GM23338 (cell line): ENCODE measurements at regions not wholly inside any gene's neighbourhood (a gene's known extent, or its start where the extent isn't known, plus 50 kb on each side); places are given as distances from the start of the nearest gene placed in this dataset.
A peak's percentile ranks its signal among the peaks of the same experiment; 100 is the strongest.

Experiments used
- ATAC-seq: fragments of 200-7000 bp; cut with Tn5 transposase; 3 replicates; pipeline ENCODE4 v1.9.1; 2020
- DNase-seq: peaks from one replicate; pipeline ENCODE4 v3.0.0-alpha.2; 2015; ENCODE audit warnings: low spot score
- H2AFZ ChIP-seq: fragments of 200-600 bp; sonication (generic); 2 replicates; pipeline ENCODE4 v1.8.0; 2016; ENCODE audit warnings: antibody characterized with exemption, mild to moderate bottlenecking, moderate library complexity
- H3F3A ChIP-seq: fragments of 200-600 bp; sonication (generic); replicated peaks from 2 replicates; pipeline ENCODE4 v1.8.0; 2017; ENCODE audit warnings: antibody characterized with exemption, mixed run types, low read depth
- H3K27ac ChIP-seq: fragments of 200-600 bp; sonication (generic); 2 replicates; pipeline ENCODE4 v1.6.1; 2016; ENCODE audit warnings: low read depth
- H3K27me3 ChIP-seq: fragments of 200-600 bp; sonication (generic); 2 replicates; pipeline ENCODE4 v1.8.0; 2016; ENCODE audit warnings: mild to moderate bottlenecking, mixed run types, moderate library complexity; ENCODE audit not compliant: insufficient read depth
- H3K36me3 ChIP-seq: fragments of 200-600 bp; sonication (generic); 2 replicates; pipeline ENCODE4 v1.8.0; 2016; ENCODE audit warnings: mild to moderate bottlenecking; ENCODE audit not compliant: insufficient read depth
- H3K4me1 ChIP-seq: fragments of 200-600 bp; sonication (generic); 2 replicates; pipeline ENCODE4 v1.8.0; 2016; ENCODE audit warnings: mild to moderate bottlenecking, moderate library complexity; ENCODE audit not compliant: insufficient read depth
- H3K4me2 ChIP-seq: fragments of 200-600 bp; sonication (generic); 2 replicates; pipeline ENCODE4 v1.7.1; 2017; ENCODE audit warnings: mixed run types
- H3K4me3 ChIP-seq: fragments of 200-600 bp; sonication (generic); 2 replicates; pipeline ENCODE4 v1.6.1; 2016; ENCODE audit warnings: mixed run types
- H3K79me2 ChIP-seq: fragments of 200-600 bp; sonication (generic); replicated peaks from 2 replicates; pipeline ENCODE4 v1.8.0; 2017; ENCODE audit warnings: mild to moderate bottlenecking; ENCODE audit not compliant: insufficient read depth
- H3K9me2 ChIP-seq: fragments of 200-600 bp; sonication (generic); 2 replicates; pipeline ENCODE4 v1.8.0; 2017; ENCODE audit not compliant: insufficient read depth
- H4K20me1 ChIP-seq: fragments of 200-600 bp; sonication (generic); replicated peaks from 2 replicates; pipeline ENCODE4 v1.8.0; 2017; ENCODE audit warnings: mild to moderate bottlenecking; ENCODE audit not compliant: insufficient read depth
- H3K27ac Mint-ChIP-seq: 2 replicates; pipeline ENCODE4 v1.8.0; 2020; ENCODE audit warnings: inconsistent platforms, mild to moderate bottlenecking, moderate library complexity, mixed read lengths
- H3K27me3 Mint-ChIP-seq: 3 replicates; pipeline ENCODE4 v1.8.0; 2022; ENCODE audit warnings: low read depth, mild to moderate bottlenecking, moderate library complexity, mixed read lengths, inconsistent platforms; ENCODE audit not compliant: insufficient read depth, poor library complexity
- H3K36me3 Mint-ChIP-seq: 3 replicates; pipeline ENCODE4 v1.8.0; 2021; ENCODE audit warnings: low read depth, mild to moderate bottlenecking, inconsistent platforms, moderate library complexity, mixed read lengths
- H3K4me1 Mint-ChIP-seq: 3 replicates; pipeline ENCODE4 v1.8.0; 2020; ENCODE audit warnings: mild to moderate bottlenecking, inconsistent platforms, mixed read lengths
- H3K4me3 Mint-ChIP-seq: 3 replicates; pipeline ENCODE4 v1.8.0; 2021; ENCODE audit warnings: moderate library complexity, mild to moderate bottlenecking, inconsistent platforms, mixed read lengths
- H3K9me3 Mint-ChIP-seq: 3 replicates; pipeline ENCODE4 v1.8.0; 2020; ENCODE audit warnings: moderate library complexity, mild to moderate bottlenecking, inconsistent platforms, mixed read lengths
- ETS1 ChIP-seq: IDR thresholded peaks from 2 replicates; pipeline ENCODE4 v1.6.1; 2016; ENCODE audit warnings: antibody characterized with exemption
- EZH2 ChIP-seq: fragments of 200-600 bp; sonication (generic); IDR thresholded peaks from one replicate; pipeline ENCODE4 v1.8.0; 2017; ENCODE audit warnings: antibody characterized with exemption, mild to moderate bottlenecking, low read depth; ENCODE audit not compliant: unreplicated experiment
- JUNB ChIP-seq: IDR thresholded peaks from one replicate; pipeline ENCODE4 v1.6.1; 2016; ENCODE audit warnings: antibody characterized with exemption; ENCODE audit not compliant: unreplicated experiment
- NANOG ChIP-seq: IDR thresholded peaks from 2 replicates; pipeline ENCODE4 v1.6.1; 2016; ENCODE audit warnings: antibody characterized with exemption, borderline replicate concordance
- POLR2AphosphoS5 ChIP-seq: IDR thresholded peaks from 2 replicates; pipeline ENCODE4 v1.6.1; 2016; ENCODE audit warnings: antibody characterized with exemption, low read depth
- REST ChIP-seq: IDR thresholded peaks from one replicate; pipeline ENCODE4 v1.6.1; 2018; ENCODE audit warnings: antibody characterized with exemption; ENCODE audit not compliant: unreplicated experiment
- STAT1 ChIP-seq: IDR thresholded peaks from one replicate; pipeline ENCODE4 v1.6.1; 2016; ENCODE audit warnings: antibody characterized with exemption; ENCODE audit not compliant: unreplicated experiment
- ZNF114 ChIP-seq: fragments of 250-450 bp; sonication (Bioruptor Pico); IDR thresholded peaks from 2 replicates; pipeline ENCODE4 v1.5.0; 2020; ENCODE audit warnings: mild to moderate bottlenecking, moderate library complexity
- ZNF331 ChIP-seq: fragments of 250-450 bp; sonication (Bioruptor Pico); IDR thresholded peaks from 2 replicates; pipeline ENCODE4 v1.5.0; 2020; ENCODE audit warnings: low read depth, mild to moderate bottlenecking, moderate library complexity
- ZNF462 ChIP-seq: fragments of 250-450 bp; sonication (Bioruptor Pico); IDR thresholded peaks from 2 replicates; pipeline ENCODE4 v1.5.0; 2020; ENCODE audit warnings: mild to moderate bottlenecking, moderate library complexity
- TF ChIP-seq, protein P1 (sequence below), 2 experiments: fragments of 200-600 bp in 1 of 2; sonication (generic) in 1 of 2; conservative IDR thresholded peaks; 2 replicates each; pipeline versions ENCODE4 v1.5.1 to v1.6.1; 2016 to 2017; ENCODE audit warnings: antibody characterized with exemption in 2 of 2, low read depth in 2 of 2, mild to moderate bottlenecking in 2 of 2, moderate library complexity in 1 of 2

DNA sequence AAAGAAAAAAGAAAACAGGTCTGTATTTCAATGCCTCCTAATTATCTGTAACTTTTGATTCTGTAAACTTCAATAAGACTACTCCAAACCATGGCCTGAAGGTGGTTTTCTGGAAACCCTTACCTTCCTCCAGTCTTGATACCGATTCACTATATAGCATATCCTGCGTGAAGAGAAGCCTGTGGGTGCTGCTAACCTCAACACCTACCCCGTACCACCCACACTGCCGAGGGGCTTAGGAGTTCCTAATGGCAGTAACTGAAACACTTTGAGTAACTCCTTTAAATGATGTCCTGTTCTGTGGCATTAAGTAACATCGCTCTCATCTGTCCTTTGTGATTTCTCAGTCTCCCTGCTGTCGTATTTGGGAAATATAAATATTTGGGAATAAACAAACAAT, 104.5 kb upstream of the CARMIL1 start (continued):
- TF ChIP-seq, protein P1, sequence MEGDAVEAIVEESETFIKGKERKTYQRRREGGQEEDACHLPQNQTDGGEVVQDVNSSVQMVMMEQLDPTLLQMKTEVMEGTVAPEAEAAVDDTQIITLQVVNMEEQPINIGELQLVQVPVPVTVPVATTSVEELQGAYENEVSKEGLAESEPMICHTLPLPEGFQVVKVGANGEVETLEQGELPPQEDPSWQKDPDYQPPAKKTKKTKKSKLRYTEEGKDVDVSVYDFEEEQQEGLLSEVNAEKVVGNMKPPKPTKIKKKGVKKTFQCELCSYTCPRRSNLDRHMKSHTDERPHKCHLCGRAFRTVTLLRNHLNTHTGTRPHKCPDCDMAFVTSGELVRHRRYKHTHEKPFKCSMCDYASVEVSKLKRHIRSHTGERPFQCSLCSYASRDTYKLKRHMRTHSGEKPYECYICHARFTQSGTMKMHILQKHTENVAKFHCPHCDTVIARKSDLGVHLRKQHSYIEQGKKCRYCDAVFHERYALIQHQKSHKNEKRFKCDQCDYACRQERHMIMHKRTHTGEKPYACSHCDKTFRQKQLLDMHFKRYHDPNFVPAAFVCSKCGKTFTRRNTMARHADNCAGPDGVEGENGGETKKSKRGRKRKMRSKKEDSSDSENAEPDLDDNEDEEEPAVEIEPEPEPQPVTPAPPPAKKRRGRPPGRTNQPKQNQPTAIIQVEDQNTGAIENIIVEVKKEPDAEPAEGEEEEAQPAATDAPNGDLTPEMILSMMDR (conservative IDR thresholded peaks at IDR 0.05; ENCODE audit: low read depth in 2 of 2) = no peak

GRCh38 chr6:25175196-25175595, 104.0 kb upstream of the CARMIL1 start:
- DNase-seq (no peak), ATAC-seq (no peak)
- Mint-ChIP-seq H3K9me3 (no peaks in the 10 kb centered on the region), H3K4me3 (no peak overlapping the region), H3K36me3 (no peaks in the 10 kb centered on the region), H3K27ac (no peak overlapping the region), H3K4me1 (peaks cover 3% of the 10 kb centered on the region; the same call in 1 of the 3 replicates), H3K27me3 (no peaks in the 10 kb centered on the region)
- no peaks in the 10 kb centered on the region for H3K27me3 ChIP-seq
- no peak overlapping the region for H3K27ac ChIP-seq
- no peaks in the 10 kb centered on the region for H3K79me2 ChIP-seq
- H4K20me1 ChIP-seq = no peaks in the 10 kb centered on the region
- H2AFZ ChIP-seq = peak overlapping the region; percentile 66; the same call in 1 of the 2 replicates
- H3K4me2 ChIP-seq = no peak overlapping the region
- no peaks in the 10 kb centered on the region for H3K4me1 ChIP-seq
- H3K9me2 ChIP-seq = 0 out of 2 replicates have a peak, but pooled peaks cover 4% of the 10 kb centered on the region
- H3K4me3 ChIP-seq = no peak overlapping the region
- H3K36me3 ChIP-seq = no peaks in the 10 kb centered on the region
- H3F3A ChIP-seq = no peaks in the 10 kb centered on the region
- no peak for TF ChIP-seq REST
- TF ChIP-seq ZNF114 = no peak
- TF ChIP-seq ZNF462 (CRISPR knock-in tag) = no peak
- TF ChIP-seq POLR2AphosphoS5 = no peak
- TF ChIP-seq ETS1 = no peak
- TF ChIP-seq, protein P1 (conservative IDR thresholded peaks at IDR 0.05; ENCODE audit: low read depth in 2 of 2) = no peak
- TF ChIP-seq NANOG = no peak
- TF ChIP-seq ZNF331 = no peak
- no peak for TF ChIP-seq STAT1
- no peak for TF ChIP-seq EZH2
- no peak for TF ChIP-seq JUNB
